Right lung (tissue), 2 donors: ENCODE measurements at regions not wholly inside any gene's neighbourhood (a gene's known extent, or its start where the extent isn't known, plus 50 kb on each side); places are given as distances from the start of the nearest gene placed in this dataset.

Experiments used
- DNase-seq, 2 donors: peaks; one replicate each; pipeline ENCODE4 v3.0.0-alpha.2; 2013

DNA sequence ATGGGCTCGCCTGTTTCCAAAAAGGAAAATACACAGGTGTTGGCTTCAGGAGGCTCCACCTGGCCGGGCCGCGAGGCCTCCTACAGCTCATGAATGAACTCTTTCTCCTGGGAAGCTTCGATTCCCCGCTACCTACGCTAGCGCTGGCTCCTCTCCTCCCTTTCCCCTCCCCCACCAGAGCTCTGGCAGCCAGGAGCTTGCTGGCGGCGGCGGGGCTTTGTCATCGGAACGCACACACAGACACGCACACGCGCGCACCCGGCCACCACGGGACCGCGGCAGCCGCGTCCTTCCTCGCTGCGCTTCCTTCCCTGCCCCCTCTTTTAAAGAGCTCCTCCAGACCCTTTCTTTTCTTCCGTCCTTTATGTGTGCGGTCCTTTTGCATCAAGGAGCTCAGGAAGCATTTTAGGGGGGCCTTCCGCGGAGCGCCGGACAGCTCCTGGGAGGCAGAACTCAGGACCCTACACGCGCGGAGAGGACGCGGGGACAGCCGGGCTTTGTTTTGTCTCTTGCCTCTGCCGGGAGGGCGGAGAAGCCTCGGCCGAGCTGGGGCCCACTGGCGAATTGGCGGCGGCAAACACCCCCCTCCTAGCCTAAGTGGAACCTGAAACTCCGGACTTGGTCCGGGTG lies 70.2 kb upstream of the BCOR start:
- DNase-seq: no peak

- no peak for DNase-seq
These were observed 69.6 kb upstream of the BCOR start for GRCh38 chrX:40167233-40167849.

DNA sequence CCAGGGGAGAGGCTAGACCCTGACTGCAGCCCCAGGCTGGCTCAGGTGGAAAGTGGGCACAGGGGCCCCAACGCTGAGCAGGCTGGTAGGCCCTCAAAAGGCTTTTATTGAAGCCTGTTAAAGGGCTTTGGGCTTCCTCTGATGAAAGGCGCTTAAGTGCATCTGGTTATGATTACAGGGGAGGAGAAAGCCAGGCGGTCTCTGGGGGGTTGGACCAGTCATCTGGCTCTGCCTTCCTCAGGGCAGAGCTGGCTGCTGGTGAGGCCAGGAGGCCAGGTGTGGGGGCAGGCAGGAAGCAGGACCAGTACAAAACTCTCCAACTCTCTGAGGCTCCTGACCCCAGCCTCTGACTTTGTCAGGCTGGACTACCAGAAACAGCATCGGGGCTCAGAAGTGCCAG lies 68.8 kb upstream of the BCOR start:
- no peak for DNase-seq

DNA sequence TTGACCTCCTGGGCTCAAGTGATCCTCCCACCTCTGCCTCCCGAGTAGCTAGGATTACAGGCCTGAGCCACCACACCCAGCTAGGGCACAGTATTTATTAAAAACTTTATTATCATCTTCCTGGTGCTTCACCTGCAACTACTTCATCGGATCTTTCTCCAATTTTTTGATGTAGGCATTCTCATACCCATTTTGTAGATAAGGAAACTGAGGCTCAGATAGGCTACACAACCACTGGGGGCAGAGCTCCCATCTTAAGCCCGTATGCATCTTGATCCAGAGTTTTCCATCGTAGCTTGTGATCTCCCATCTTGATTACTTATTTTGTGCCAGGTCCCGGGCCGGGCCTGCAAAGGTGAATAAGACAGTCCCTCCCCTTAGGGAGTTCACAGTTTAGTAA lies 68.1 kb upstream of the BCOR start:
- no peak for DNase-seq

GRCh38 chrX:40165206-40165605 lies 67.4 kb upstream of the BCOR start:
- DNase-seq: no peak

GRCh38 chrX:40164751-40165150 lies 67.0 kb upstream of the BCOR start:
- DNase-seq: no peak

DNA sequence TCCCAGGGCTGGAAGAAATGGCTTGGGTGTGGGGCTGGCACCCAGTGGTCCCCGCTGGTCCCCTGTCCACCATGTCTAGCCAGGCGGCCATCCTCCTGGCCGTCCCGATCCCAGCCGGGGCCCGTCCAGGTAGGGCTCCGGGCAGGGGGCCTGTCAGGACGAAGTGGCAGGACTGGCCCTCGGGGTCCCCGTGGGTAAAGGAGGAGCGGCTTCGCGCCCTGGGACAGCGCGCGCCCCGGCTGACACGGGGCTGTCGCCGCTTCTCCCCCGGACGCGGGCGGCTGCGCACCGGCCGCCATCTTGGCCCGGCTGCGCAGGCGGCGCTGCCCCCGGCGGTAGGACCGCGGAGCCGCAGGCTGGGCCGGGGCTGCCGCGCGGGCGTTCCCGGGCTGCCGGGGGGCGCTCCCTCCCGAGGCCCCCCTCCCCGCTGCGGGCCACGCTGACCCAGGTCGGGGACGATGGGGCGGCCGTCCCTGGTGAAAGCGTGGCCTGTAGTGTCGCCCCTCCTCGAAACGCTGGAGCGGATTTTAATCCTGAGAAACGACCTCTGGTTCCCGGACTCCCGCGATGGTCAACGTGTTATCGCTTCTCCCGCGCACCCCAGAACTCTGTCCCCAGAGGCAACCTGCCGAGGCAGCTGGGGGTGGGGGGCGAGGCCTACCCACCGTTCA lies 60.4 kb upstream of the BCOR start:
- DNase-seq: no peak

- DNase-seq: no peak
These were observed 59.7 kb upstream of the BCOR start for GRCh38 chrX:40157228-40158035.

DNA sequence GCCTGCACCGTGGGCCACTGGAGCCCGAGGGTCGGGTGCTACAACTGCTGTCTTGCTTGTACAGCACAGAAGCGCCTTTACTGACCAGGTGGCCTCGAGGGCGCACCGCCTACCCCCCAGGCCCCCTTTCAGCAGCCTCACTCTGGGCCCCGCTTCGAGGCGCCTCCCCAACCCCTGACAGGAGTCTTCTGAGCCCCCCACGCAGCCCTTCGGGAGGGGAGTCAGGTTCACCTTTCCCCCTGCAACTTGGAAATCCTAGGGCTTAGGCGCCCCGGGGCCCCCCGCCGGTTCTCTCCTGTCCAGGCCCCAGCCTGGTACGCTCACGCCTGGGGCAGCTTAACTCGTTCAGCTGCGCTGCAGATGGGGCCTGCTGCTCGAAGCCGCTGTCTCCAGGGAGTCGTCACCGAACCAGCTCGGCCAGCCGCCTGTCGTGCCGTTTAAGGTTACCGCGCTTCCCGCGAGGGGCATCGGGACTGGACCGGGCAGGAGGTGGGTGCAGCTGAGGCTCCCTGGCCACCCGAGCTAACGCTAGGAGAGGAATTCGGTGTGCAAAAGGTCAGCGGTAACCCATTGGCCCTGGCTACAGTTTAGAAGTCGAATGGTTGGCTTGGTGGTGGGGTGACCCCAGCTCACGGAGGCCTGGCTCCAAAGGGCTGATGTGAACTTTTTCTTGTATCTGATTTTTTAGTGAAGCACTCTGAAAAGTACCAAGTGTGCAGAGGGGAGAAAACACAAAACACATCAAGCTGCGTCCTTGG lies 58.9 kb upstream of the BCOR start:
- DNase-seq: no peak

- DNase-seq: no peak
These were observed 58.1 kb upstream of the BCOR start for GRCh38 chrX:40155589-40156469.

DNA sequence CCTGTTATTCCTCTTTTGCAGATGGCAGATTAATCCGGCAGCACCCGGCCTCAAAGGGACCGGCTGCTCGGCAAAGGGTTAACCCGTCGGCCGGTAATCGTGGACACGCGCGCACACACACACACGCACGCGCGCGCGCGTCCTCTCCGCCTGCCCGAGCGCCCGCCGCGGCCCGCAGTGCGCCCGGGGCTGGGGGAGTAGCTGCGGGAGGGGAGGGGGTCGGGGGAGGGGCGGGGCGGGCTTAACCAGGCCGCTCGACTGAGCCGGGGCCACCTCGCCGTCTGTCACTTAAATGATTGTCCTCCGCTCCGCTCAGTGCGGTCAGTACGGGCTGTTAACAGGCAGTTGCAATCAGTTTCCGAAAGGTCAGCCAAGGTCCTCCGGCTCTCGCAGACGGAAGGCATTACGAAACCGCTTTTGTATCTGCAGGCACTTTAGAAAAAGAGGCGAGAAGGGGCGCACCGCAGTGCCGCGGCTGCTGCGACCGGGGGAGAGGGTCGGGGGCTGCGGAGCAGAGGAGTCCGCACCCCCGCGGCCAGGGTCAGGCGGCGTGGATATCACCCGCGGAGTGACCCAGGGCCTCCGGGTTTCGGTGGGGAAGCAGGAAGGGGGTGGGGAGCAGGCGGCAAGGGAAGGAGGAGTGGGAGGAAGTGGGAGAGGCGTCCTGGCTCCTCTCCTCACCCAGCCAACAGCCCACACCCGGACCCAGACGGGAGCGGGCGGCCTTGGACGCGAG lies 57.3 kb upstream of the BCOR start:
- DNase-seq: peak; percentile 85 to 87

- DNase-seq: peak in 1 of 2 donors; percentile 60
These were observed 56.6 kb upstream of the BCOR start for GRCh38 chrX:40154250-40154852.

DNA sequence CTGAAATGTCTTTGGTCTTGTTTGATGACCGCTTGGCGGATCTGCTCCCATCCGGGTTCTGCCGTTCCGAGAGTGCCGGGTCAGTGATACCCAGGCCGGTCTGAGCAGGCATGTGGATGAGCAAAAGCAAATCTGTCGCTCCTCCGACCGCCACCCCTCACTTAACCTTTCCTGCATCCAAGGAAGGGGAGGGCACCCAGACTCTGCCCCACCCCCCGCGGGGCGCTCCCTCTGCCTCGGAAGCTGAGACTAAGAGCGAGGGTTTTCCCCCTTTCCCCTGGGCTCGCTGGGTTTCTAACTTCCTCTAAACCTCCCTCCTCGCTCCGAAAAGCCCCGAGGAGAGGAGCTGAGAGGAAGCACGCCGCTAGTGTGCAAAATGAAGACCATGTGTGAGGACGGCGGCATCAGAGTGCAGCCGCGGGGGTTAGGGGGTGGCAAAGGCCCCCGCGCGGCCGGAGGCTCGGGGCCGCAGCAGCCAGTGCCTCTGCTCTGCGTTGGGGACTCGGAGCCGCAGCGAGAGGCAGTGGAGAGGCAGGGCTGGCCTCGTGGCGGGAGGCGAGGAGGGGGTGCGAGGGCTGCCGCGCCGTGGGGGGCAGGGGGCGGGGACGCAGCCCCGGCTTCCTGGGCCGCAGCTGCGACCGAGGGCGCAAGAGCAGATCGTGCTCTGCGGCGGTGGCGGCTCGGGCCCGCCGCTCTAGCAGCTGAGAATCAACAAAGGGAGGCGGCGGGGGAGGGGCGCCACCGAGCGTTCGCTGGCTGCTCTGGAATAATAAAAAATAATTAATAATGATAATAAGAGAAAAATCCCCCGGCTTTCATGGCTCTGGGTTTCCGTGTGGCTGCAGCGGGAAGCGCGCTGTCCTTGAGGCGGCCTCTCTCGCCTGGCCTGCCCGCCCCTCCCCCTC lies 55.8 kb upstream of the BCOR start:
- DNase-seq: no peak

- DNase-seq: no peak
These were observed 55.1 kb upstream of the BCOR start for GRCh38 chrX:40152741-40153344.

GRCh38 chrX:40152173-40152711 lies 54.5 kb upstream of the BCOR start:
- DNase-seq: no peak

DNA sequence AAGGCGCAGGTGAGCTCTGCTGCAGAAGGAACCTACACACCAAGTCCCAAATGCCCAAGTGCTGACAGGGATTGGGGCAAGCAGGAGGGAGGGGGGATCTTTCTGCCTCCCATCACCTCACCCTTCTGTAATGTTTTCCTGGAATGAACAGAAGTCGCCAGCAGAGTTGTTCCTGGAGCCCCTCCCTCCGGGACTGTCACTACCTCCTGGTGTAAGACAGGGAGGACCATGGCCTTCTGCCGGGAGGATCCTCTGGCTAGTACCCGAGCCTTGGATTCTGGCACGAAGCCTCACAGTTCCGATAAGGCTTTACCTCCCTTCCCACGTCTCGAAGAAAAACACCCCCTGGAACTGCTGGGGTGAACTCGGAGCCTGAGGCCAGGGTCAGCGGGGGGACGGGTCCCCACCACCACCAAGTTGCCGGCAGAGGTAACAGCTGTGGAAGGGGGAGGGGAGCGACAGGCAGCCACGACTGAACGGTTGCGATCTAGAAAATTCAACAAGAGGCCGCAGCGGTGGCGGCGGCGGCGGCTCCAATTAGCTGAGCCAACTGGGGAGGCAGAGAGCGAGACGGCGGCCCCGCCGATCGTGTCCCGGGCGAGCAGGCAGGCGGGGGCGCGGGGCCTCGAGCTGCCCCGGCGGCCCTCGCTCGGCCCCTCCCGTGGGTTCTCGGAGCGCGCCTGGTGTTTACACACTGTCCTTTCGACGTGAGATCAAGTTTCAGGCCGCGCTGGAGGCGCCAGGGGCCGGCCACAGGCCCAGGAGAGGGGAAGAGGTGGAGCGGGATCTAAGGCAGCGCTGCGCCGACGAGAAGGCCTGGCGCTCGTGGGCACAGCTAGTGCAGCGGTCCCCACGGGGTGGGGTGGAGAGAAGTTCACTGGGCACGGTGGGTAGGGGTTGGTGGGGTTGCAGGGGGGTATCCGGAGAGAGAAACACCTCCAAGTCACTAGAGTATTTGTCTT lies 53.7 kb upstream of the BCOR start:
- DNase-seq: no peak

GRCh38 chrX:40150503-40150902 lies 52.7 kb upstream of the BCOR start:
- DNase-seq: no peak
